ENCODE measurements at regions not wholly inside any gene's neighbourhood (a gene's known extent, or its start where the extent isn't known, plus 50 kb on each side); places are given as distances from the start of the nearest gene placed in this dataset.

GRCh38 chr15:92231461-92231860 lies 162.2 kb upstream of the ST8SIA2 start:
- Histone ChIP-seq H3K9ac (ENCODE audit: low read depth, low read length) (no peak overlapping the region), H3K56ac (ENCODE audit: extremely low read depth, insufficient read depth, low read length) (no peak overlapping the region), H2AK5ac (ENCODE audit: low read depth, low read length) (no peak overlapping the region), H4K5ac (ENCODE audit: low read depth, low read length) (no peak overlapping the region), H3K18ac (ENCODE audit: low read depth, low read length) (no peak overlapping the region), H3K27ac (ENCODE audit: insufficient read depth, low read length) (no peak overlapping the region), H2BK20ac (ENCODE audit: low read depth, low read length) (no peak overlapping the region), H3K9me3 (ENCODE audit: control insufficient read depth, insufficient read depth, low read length) (peaks cover 8% of the 10 kb centered on the region), H3K79me1 (ENCODE audit: low read depth in 1 of 2, low read length in 2 of 2) (no peaks in the 10 kb centered on the region), H4K8ac (ENCODE audit: low read depth in 2 of 2, low read length in 2 of 2) (no peak overlapping the region), H3K4ac (ENCODE audit: low read depth, low read length) (no peak overlapping the region), H2BK5ac (ENCODE audit: low read depth, low read length, poor library complexity, severe bottlenecking) (no peak overlapping the region), H3K27me3 (ENCODE audit: control insufficient read depth, insufficient read depth, low read length) (no peaks in the 10 kb centered on the region), H3K4me2 (ENCODE audit: low read depth, low read length) (no peak overlapping the region), H3K4me3 (ENCODE audit: insufficient read depth, low read depth, low read length) (no peak overlapping the region), H3K9me1 (ENCODE audit: insufficient read depth, low read length) (no peaks in the 10 kb centered on the region), H2AK9ac (replicated peaks; ENCODE audit: low read depth, low read length, poor library complexity) (no peak overlapping the region), H4K91ac (ENCODE audit: insufficient read depth, low read depth, low read length) (no peak overlapping the region), H4K20me1 (ENCODE audit: insufficient read depth, low read length) (no peaks in the 10 kb centered on the region), H2BK15ac (ENCODE audit: low read depth, low read length) (no peak overlapping the region), H3K14ac (replicated peaks; ENCODE audit: low read depth, low read length) (no peak overlapping the region), H3K23ac (ENCODE audit: low read depth, low read length) (no peak overlapping the region), H3K36me3 (ENCODE audit: control insufficient read depth, insufficient read depth, low read length) (no peaks in the 10 kb centered on the region), H2AFZ (replicated peaks; ENCODE audit: low read length, poor library complexity) (no peak overlapping the region), H3K4me1 (ENCODE audit: control insufficient read depth, insufficient read depth, low read length) (no peaks in the 10 kb centered on the region), H2BK120ac (ENCODE audit: low read depth, low read length) (no peak overlapping the region)
- ATAC-seq (ENCODE audit: low read depth) (no peak), DNase-seq (no peak)
- TF ChIP-seq NFE2L2 (IDR thresholded peaks at IDR 0.05; ENCODE audit: low read depth, low read length) (no peak), CHD1 (IDR thresholded peaks at IDR 0.05; ENCODE audit: low read depth, low read length) (no peak)
- no CpG with 5 or more reads among the region's 4 CpGs for WGBS, 2 experiments (ENCODE audit: extremely low coverage in 2 of 2, insufficient read length in 1 of 2)
- dilution Hi-C loops (cut with HindIII; ENCODE audit: low sequenced_read_pairs, unreplicated experiment), result no loop called here
- in situ Hi-C loops (cut with MboI; ENCODE audit: low sequenced_read_pairs), result no loop called here
- BruUV-seq (replicated peaks), result no TSS peak
- ChIA-PET CTCF (no interaction called here), POLR2A (ENCODE audit: unreplicated experiment) (no interaction called here)
- intact Hi-C loops (cut with micrococcal nuclease), result no loop called here

All from IMR-90 (cell line).